ENCODE measurements at regions not wholly inside any gene's neighbourhood (a gene's known extent, or its start where the extent isn't known, plus 50 kb on each side); places are given as distances from the start of the nearest gene placed in this dataset.

DNA sequence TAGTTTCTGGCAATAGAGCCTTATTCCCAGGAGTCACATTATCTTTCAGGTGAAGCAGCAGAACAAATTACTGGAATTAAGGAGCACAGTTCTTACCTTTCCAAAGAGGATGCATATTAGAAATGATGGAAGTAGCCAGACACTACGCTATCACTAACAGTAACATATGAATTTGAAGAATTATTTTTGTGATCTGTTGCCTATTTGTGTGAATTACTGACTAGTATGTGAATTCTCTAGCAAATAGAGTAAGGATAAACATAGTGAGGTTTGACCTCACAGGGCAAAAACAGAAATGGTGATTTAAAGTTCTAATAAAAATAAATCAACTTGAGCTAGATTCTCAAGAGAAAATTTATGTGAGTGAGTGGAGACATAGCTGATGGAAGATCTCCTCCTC is 1299.3 kb downstream of the XPNPEP1 start:
- ChIA-PET CTCF (no interaction called here), POLR2A (no interaction called here)
- no peaks in the 10 kb centered on the region for H3K27me3 ChIP-seq (ENCODE audit: control insufficient read depth, insufficient read depth, low read length)
- H3K36me3 ChIP-seq (ENCODE audit: control insufficient read depth, insufficient read depth, low read length): no peaks in the 10 kb centered on the region
- intact Hi-C loops (cut with micrococcal nuclease; ENCODE audit: unreplicated experiment) (no loop called here), in situ Hi-C loops (cut with HindIII; ENCODE audit: low pct_unique_long_range_greater_than_20kb, low sequenced_read_pairs) (no loop called here)
- ATAC-seq (no peak), DNase-seq (ENCODE audit: low read depth, low spot score) (no peak)
- no peaks in the 10 kb centered on the region for H3K9me3 ChIP-seq (ENCODE audit: control insufficient read depth, insufficient read depth, low read depth, low read length)
- no peak overlapping the region for H3K4me3 ChIP-seq (ENCODE audit: low read depth in 2 of 2, low read length in 2 of 2)
- TF ChIP-seq, protein P1, sequence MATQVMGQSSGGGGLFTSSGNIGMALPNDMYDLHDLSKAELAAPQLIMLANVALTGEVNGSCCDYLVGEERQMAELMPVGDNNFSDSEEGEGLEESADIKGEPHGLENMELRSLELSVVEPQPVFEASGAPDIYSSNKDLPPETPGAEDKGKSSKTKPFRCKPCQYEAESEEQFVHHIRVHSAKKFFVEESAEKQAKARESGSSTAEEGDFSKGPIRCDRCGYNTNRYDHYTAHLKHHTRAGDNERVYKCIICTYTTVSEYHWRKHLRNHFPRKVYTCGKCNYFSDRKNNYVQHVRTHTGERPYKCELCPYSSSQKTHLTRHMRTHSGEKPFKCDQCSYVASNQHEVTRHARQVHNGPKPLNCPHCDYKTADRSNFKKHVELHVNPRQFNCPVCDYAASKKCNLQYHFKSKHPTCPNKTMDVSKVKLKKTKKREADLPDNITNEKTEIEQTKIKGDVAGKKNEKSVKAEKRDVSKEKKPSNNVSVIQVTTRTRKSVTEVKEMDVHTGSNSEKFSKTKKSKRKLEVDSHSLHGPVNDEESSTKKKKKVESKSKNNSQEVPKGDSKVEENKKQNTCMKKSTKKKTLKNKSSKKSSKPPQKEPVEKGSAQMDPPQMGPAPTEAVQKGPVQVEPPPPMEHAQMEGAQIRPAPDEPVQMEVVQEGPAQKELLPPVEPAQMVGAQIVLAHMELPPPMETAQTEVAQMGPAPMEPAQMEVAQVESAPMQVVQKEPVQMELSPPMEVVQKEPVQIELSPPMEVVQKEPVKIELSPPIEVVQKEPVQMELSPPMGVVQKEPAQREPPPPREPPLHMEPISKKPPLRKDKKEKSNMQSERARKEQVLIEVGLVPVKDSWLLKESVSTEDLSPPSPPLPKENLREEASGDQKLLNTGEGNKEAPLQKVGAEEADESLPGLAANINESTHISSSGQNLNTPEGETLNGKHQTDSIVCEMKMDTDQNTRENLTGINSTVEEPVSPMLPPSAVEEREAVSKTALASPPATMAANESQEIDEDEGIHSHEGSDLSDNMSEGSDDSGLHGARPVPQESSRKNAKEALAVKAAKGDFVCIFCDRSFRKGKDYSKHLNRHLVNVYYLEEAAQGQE (IDR thresholded peaks at IDR 0.05; ENCODE audit: insufficient read depth in 1 of 2, low read depth in 2 of 2, low read length in 1 of 2): no peak
- TF ChIP-seq, protein P2, sequence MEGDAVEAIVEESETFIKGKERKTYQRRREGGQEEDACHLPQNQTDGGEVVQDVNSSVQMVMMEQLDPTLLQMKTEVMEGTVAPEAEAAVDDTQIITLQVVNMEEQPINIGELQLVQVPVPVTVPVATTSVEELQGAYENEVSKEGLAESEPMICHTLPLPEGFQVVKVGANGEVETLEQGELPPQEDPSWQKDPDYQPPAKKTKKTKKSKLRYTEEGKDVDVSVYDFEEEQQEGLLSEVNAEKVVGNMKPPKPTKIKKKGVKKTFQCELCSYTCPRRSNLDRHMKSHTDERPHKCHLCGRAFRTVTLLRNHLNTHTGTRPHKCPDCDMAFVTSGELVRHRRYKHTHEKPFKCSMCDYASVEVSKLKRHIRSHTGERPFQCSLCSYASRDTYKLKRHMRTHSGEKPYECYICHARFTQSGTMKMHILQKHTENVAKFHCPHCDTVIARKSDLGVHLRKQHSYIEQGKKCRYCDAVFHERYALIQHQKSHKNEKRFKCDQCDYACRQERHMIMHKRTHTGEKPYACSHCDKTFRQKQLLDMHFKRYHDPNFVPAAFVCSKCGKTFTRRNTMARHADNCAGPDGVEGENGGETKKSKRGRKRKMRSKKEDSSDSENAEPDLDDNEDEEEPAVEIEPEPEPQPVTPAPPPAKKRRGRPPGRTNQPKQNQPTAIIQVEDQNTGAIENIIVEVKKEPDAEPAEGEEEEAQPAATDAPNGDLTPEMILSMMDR (IDR thresholded peaks at IDR 0.05): no peak
- TF ChIP-seq POLR2AphosphoS5 (IDR thresholded peaks at IDR 0.05; ENCODE audit: low read depth, low read length) (no peak), SIN3A (IDR thresholded peaks at IDR 0.05; ENCODE audit: borderline replicate concordance, insufficient read depth, low read depth, low read length) (no peak), TCF7L2 (IDR thresholded peaks at IDR 0.05; ENCODE audit: low read depth, low read length) (no peak)
- no peak overlapping the region for H3K27ac ChIP-seq (ENCODE audit: low read length)
- no peaks in the 10 kb centered on the region for H3K4me1 ChIP-seq (ENCODE audit: control insufficient read depth, insufficient read depth, low read length)
- BruUV-seq (replicated peaks): no TSS peak

GRCh38 chr10:108620821-108621534 is 1302.3 kb downstream of the XPNPEP1 start:
- DNase-seq (ENCODE audit: low read depth, low spot score): no peak
- TF ChIP-seq, protein P2 (IDR thresholded peaks at IDR 0.05): no peak
- in situ Hi-C loops (cut with HindIII; ENCODE audit: low pct_unique_long_range_greater_than_20kb, low sequenced_read_pairs) (no loop called here), intact Hi-C loops (cut with micrococcal nuclease; ENCODE audit: unreplicated experiment) (no loop called here)
- ChIA-PET POLR2A (no interaction called here), CTCF (no interaction called here)
- Histone ChIP-seq H3K27ac (ENCODE audit: low read length) (no peak overlapping the region), H3K27me3 (ENCODE audit: control insufficient read depth, insufficient read depth, low read length) (no peaks in the 10 kb centered on the region), H3K9me3 (ENCODE audit: control insufficient read depth, insufficient read depth, low read depth, low read length) (no peaks in the 10 kb centered on the region), H3K4me1 (ENCODE audit: control insufficient read depth, insufficient read depth, low read length) (no peaks in the 10 kb centered on the region), H3K36me3 (ENCODE audit: control insufficient read depth, insufficient read depth, low read length) (no peaks in the 10 kb centered on the region), H3K4me3 (ENCODE audit: low read depth in 2 of 2, low read length in 2 of 2) (no peak overlapping the region)
- BruUV-seq (replicated peaks): no TSS peak
- no peak for ATAC-seq

Measured in Panc1 (cell line).